Left colon (tissue), 2 donors: ENCODE measurements at regions not wholly inside any gene's neighbourhood (a gene's known extent, or its start where the extent isn't known, plus 50 kb on each side); places are given as distances from the start of the nearest gene placed in this dataset.

Source experiments
- ATAC-seq: fragments of 200-7000 bp; cut with Tn5 transposase; one replicate; pipeline ENCODE4 v1.9.1; 2020; ENCODE audit warnings: mild to moderate bottlenecking, moderate library complexity
- DNase-seq, 2 donors: peaks; one replicate each; pipeline ENCODE4 v3.0.0-alpha.2; 2020
- intact Hi-C, 2 donors: fragments of 100-400 bp; cut with DNase I in 1 of 2; cut with micrococcal nuclease in 1 of 2; formaldehyde crosslinking; loops; one replicate each; pipeline versions ENCODE4 v1.11.2 to v1.14.0; 2022; cut with DNase I, micrococcal nuclease
- donor health status: DM: no; HTN: no; CAD: no.
- donor health status: DM: yes; HTN: yes; CAD: no.

DNA sequence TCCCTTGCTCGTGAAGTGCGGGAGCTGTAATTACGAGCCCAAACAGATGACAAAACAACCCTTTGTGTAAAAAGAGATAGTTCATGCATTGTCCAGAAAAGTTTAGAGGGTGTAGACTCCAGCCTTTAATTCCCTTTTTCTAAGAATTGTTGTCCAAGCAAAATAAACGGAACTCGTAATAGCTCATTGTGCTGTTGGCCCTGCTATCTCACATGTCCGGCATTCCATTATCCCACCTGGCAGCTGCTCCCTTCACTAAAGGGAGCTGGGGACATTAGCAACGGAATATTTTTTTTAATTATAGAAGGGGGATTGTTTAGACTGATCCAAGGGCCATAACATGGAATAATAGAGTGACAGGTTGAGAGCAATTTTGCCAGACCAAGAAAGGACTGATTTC is 277.5 kb upstream of the TBX3 start:
- DNase-seq, result no peak
- intact Hi-C loops, result no loop called here
- ATAC-seq, result no peak

DNA sequence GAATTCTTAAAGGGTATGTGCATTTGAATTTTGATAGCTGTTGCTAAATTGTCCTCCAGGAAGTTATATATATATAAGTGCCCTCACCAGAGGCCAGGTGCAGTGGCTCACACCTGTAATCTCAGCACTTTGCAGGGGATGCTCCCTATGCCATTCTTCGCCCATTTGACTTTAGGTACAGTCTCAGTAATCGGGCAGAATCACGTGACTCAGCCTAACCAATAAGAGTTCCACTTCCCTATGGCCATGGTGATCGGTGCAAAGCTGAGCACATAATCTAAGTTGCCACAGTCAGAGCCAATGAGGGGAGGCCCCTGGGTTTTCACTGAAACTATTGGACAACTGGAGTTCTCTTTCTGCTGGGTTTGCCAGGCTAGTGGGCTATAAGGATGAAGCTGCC is 274.6 kb upstream of the TBX3 start:
- ATAC-seq, result no peak
- intact Hi-C loops, result no loop called here
- no peak for DNase-seq

GRCh38 chr12:114957225-114957624 is 273.2 kb upstream of the TBX3 start:
- ATAC-seq, result no peak
- intact Hi-C loops, result no loop called here
- DNase-seq, result no peak

- intact Hi-C loops, result no loop called here
- no peak for DNase-seq
- no peak for ATAC-seq
Observed at GRCh38 chr12:114955414-114956014, 271.5 kb upstream of the TBX3 start.

DNA sequence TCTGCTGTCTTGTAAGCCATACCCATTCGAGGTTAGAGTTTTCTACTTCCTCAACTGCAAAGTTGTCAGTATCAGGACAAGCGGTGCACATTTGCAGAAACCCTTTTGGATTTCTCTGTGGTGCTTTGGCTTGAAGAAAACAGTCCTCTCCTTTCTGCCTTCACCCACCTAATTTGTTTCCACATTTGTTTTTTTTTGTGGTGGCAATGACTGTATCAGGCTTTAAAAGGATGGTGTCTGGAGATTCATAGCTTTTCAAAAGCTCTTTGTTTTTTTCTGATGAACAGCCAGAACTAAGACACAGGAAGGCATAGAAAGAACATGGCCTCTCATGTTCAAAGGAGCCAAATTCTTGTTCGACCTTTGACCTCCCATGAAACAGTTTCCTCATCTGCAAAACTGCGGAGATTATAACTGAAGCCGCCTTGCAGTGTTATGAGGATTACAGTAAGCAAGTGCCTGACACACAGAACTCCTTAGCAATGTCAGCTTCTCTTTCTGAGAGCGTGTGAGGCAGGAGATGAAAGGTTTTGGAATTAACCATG is 270.6 kb upstream of the TBX3 start:
- DNase-seq (no peak), ATAC-seq (no peak)
- intact Hi-C loops, result no loop called here

DNA sequence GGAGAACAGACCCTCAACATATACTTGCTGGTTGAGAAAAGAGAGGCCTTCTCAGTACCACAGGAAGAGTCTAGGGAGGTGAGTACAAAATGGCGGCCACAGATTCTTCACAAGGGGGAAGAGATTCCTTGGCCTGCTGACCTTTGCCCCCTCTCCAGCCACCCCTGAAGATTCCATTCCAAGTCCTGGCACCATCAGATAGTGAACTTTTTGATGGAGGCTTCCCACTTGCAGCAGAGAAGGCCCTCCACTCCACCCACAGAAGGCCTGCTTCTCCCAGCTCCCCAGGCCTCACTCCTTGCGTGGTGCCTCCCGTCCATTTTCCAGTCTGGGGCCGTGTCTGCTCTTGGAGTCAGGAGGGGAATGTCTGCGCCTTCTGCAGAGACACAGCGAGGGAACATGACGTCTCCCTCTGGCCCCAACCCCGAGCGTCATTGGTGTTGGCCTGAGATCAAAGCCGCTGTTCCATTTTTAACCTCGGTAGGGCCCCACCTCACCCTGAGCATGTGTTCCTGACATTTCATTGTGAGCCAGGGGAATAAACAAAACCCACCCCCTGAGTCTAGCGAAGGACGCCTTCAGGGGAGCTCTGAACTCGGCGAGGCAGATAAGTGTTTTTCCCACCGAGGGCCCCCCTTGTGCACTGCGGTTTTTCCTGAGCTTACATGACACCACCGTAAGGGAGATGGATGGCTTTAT is 268.7 kb upstream of the TBX3 start:
- DNase-seq (no peak), ATAC-seq (no peak)
- intact Hi-C loops, result no loop called here

- DNase-seq, result no peak
- intact Hi-C loops, result no loop called here
- no peak for ATAC-seq
Observed at GRCh38 chr12:114949058-114949820, 265.3 kb upstream of the TBX3 start.

GRCh38 chr12:114945351-114945750 is 261.4 kb upstream of the TBX3 start:
- intact Hi-C loops, result no loop called here
- DNase-seq (no peak), ATAC-seq (no peak)

DNA sequence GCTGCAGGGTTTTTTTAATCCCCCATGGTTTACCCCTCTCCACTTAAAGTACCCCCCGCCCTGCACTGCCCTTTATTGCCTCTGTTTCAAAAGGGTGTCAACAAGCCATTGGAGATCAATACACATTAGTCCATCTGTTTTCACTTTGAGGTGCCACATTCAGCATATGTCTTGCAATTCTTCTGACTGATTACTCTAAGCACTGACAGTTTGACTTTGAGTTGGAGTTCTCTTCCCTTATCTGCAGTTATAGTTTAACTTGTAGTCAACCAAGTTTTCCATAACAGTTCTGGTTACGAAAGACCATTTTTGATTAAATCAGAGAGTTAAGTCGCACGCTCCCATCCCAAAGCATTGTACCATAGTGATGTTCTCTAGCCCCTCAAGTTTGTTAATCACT is 260.8 kb upstream of the TBX3 start:
- ATAC-seq (no peak), DNase-seq (no peak)
- intact Hi-C loops, result no loop called here

- intact Hi-C loops, result no loop called here
- ATAC-seq, result no peak
- no peak for DNase-seq
Observed at GRCh38 chr12:114943601-114944000, 259.6 kb upstream of the TBX3 start.

GRCh38 chr12:114938487-114939210 is 254.7 kb upstream of the TBX3 start:
- ATAC-seq (no peak), DNase-seq (no peak)
- intact Hi-C loops, result no loop called here

- intact Hi-C loops, result no loop called here
- DNase-seq (no peak), ATAC-seq (no peak)
Observed at GRCh38 chr12:114936148-114937079, 252.4 kb upstream of the TBX3 start.

- ATAC-seq (peak; percentile 62), DNase-seq (no peak)
- intact Hi-C loops, result no loop called here
Observed at GRCh38 chr12:114935658-114936057, 251.7 kb upstream of the TBX3 start.

- no peak for DNase-seq
- no peak for ATAC-seq
- intact Hi-C loops, result no loop called here
Observed at GRCh38 chr12:114933428-114934160, 249.6 kb upstream of the TBX3 start.

GRCh38 chr12:114932806-114933205 is 248.8 kb upstream of the TBX3 start:
- DNase-seq (no peak), ATAC-seq (no peak)
- intact Hi-C loops, result no loop called here

GRCh38 chr12:114931025-114931424 is 247.1 kb upstream of the TBX3 start:
- no peak for ATAC-seq
- intact Hi-C loops, result no loop called here
- DNase-seq, result no peak

- ATAC-seq (peak; percentile 77), DNase-seq (no peak)
Observed at GRCh38 chr12:114926341-114926740, 242.4 kb upstream of the TBX3 start.

More at GRCh38 chr12:114926341-114926740, 242.4 kb upstream of the TBX3 start:
- intact Hi-C loops, result no loop called here
